A172 (cell line): ENCODE measurements at regions not wholly inside any gene's neighbourhood (a gene's known extent, or its start where the extent isn't known, plus 50 kb on each side); places are given as distances from the start of the nearest gene placed in this dataset.

ENCODE experiments used
- DNase-seq: peaks from one replicate; pipeline ENCODE4 v3.0.0-alpha.2; 2015; ENCODE audit warnings: low spot score

GRCh38 chr6:30272032-30272431 lies 54.7 kb upstream of the TRIM39 start:
- peak; percentile 16 for DNase-seq

DNA sequence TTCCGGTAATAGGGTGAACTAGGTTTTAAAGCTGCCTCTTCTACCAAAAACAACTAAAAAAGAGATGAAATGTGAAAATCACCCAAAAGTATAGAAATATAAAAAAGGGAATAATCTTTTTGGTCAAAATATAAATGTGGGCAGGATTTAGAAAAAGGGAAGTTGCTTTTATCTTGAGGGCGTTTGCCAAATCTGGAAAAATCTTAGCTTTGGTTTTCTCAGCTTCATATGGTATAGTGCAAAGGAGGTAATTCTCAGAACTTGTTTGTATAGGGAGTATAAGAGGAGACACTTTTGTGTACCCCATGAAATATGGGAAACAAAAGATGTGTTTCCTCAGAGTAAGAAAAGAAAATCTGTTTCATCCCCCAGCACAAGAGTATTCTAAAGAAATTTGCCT lies 54.2 kb upstream of the TRIM26 start:
- DNase-seq, result no peak

- no peak for DNase-seq
Observed at GRCh38 chr6:30265594-30265993, 52.4 kb upstream of the TRIM26 start.

- no peak for DNase-seq
Observed at GRCh38 chr6:30265181-30265580, 52.0 kb upstream of the TRIM26 start.

- peak; percentile 23 for DNase-seq
Observed at GRCh38 chr6:30264743-30265142, 51.5 kb upstream of the TRIM26 start.

DNA sequence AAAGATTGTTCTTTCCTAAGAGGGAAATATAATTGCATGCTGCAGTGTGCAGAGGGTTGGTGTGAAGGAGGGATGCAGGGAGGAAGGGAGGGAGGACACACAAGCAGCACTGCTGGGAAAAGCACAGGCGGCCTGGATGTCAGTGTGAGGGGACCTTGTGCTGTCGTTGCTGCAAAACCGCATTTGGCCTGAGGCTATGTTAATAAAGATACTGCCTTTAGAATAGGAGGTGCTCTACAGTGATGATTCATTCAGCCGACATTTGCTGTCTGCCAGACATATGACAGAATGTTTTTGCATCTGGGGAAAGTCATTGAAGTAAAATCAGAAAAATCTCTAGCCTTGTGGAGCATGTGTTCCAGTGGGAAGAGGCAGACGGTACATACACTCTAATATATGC lies 50.5 kb upstream of the TRIM26 start:
- peak; percentile 57 for DNase-seq
